D721Med (cell line): ENCODE measurements at regions not wholly inside any gene's neighbourhood (a gene's known extent, or its start where the extent isn't known, plus 50 kb on each side); places are given as distances from the start of the nearest gene placed in this dataset.
"Not testable (repeated sequence)": the region's sequence is repeated elsewhere in the genome, so short reads cannot be mapped to it uniquely, and the experiment has no call there.

Experiments used
- DNase-seq: peaks from one replicate; pipeline ENCODE4 v3.0.0; 2011; ENCODE audit warnings: low spot score; ENCODE audit not compliant: insufficient read length
- FAIRE-seq: peaks from 2 replicates; lab custom pipeline; 2011; peaks lifted over from hg19 to GRCh38; lab: Jason Lieb, UNC
- CTCF ChIP-seq: IDR thresholded peaks from 2 replicates; pipeline ENCODE4 v1.5.1; 2012; ENCODE audit warnings: mild to moderate bottlenecking, control low read depth; ENCODE audit not compliant: insufficient read depth; ENCODE audit errors: missing control alignments

GRCh38 chr18:60898111-60898510 is 435.1 kb upstream of the CDH20 start:
- DNase-seq = no peak
- FAIRE-seq = peak; percentile 99
- TF ChIP-seq CTCF = no peak

GRCh38 chr18:60905699-60906098 is 427.5 kb upstream of the CDH20 start:
- no peak for DNase-seq
- TF ChIP-seq CTCF = no peak
- FAIRE-seq = no peak

GRCh38 chr18:60910534-60910933 is 422.7 kb upstream of the CDH20 start:
- FAIRE-seq (peak; percentile 90), DNase-seq (no peak)
- TF ChIP-seq CTCF = no peak

GRCh38 chr18:60911504-60911903 is 421.7 kb upstream of the CDH20 start:
- TF ChIP-seq CTCF = no peak
- FAIRE-seq = no peak
- no peak for DNase-seq

- peak; percentile 97 for FAIRE-seq
- no peak for DNase-seq
- no peak for TF ChIP-seq CTCF
Observed at GRCh38 chr18:60915160-60915559, 418.1 kb upstream of the CDH20 start.

- FAIRE-seq, DNase-seq: not testable (repeated sequence)
Observed at GRCh38 chr18:60918862-60919261, 414.4 kb upstream of the CDH20 start.

- FAIRE-seq (peak; percentile 99), DNase-seq (no peak)
- no peak for TF ChIP-seq CTCF
Observed at GRCh38 chr18:60925892-60926291, 407.3 kb upstream of the CDH20 start.

- DNase-seq (no peak), FAIRE-seq (no peak)
- TF ChIP-seq CTCF = no peak
Observed at GRCh38 chr18:60929966-60930365, 403.3 kb upstream of the CDH20 start.
